NCI-H2081 treated with DMSO at 0.1 percent for 48 hours (cell line): ENCODE measurements at regions not wholly inside any gene's neighbourhood (a gene's known extent, or its start where the extent isn't known, plus 50 kb on each side); places are given as distances from the start of the nearest gene placed in this dataset.
"Not testable (repeated sequence)": the region's sequence is repeated elsewhere in the genome, so short reads cannot be mapped to it uniquely, and the experiment has no call there.

Experiments used
- DNase-seq: peaks from one replicate; lab custom pipeline; 2025; lab: John Stamatoyannopoulos, UW

DNA sequence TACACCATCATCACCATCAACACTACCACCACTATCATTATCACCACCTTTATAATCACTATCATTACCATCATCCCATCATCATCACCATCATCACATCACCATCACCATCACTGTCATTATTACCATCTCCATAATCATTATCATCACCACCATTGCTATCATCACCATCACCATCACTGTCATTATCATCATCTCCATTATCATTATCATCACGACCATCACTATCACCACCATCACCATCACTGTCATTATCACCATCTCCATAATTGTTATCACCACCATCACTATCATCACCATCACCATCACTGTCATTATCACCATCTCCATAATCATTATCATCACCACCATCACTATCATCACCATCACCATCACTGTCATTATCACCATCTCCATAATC, 279.6 kb upstream of the HS6ST1 start:
- not testable (repeated sequence) for DNase-seq

DNA sequence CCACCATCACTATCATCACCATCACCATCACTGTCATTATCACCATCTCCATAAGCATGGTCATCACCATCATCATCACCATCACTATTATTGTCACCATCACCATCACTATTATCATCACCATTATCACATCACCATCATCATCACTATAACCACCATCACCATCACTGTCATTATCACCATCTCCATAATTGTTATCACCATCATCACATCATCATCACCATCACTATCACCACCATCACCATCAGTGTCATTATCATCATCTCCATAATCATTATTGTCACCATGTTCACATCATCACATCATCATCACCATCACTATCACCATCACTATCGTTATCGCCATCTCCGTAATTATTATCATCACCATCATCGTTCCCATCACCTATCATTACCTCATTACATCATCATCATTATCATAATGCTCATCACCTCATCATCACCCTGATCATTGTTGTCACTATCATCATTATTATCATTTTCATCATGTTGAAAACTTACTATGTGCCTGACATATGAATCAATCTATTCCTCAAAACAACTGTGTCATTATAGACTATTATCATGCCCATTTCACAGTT, 280.3 kb upstream of the HS6ST1 start:
- no peak for DNase-seq

DNA sequence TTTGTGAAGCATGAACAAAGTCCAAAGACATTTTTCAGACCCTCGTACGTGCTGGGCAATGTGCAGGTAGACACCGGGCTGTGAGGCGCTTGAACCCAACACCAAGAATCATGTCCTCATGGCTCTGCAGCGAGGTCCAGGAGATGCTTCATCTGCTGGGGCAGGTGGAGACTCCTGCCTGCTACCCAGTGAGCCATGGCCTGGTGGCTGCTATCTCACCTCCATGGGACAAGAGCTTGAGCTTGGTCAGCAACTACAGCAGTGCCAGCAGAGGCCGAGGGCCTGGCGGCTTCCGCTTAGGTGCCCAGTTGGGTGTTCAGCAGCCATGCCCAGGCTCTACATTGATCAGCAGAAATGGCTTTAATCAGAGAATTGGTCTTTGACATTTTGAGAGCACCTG, 281.0 kb upstream of the HS6ST1 start:
- no peak for DNase-seq

DNA sequence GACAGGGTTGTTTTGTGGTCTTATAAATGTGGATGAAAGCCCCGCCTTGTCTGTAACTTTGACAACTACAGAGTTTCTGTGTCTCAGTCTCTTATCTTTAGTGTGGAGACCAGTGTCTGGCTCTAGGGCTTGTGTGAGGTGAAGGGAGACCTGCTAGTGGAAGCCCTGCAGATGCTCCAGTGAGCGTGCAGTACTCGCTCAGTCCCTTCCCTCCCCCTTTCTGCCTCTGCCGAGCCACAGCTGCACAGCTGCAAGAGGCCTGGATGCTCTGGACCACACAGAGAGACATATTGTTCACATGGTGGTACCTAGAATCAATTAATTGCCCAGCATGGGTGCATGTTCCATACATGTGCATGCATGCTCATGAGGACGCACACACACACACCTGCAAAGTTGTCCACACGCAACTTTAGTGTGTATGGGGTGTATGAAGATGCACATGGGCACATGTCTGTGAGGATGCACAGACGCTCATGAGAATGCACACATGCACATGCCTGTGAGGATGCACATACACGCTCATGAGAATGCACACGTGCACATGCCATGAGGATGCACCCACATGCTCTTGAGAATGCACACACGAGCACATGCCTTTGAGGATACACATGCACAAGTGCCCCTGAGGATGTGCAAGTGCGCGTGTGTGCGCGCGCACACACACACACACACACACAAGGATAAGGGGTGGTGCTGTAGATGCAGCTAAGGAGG, 282.1 kb upstream of the HS6ST1 start:
- no peak for DNase-seq

DNA sequence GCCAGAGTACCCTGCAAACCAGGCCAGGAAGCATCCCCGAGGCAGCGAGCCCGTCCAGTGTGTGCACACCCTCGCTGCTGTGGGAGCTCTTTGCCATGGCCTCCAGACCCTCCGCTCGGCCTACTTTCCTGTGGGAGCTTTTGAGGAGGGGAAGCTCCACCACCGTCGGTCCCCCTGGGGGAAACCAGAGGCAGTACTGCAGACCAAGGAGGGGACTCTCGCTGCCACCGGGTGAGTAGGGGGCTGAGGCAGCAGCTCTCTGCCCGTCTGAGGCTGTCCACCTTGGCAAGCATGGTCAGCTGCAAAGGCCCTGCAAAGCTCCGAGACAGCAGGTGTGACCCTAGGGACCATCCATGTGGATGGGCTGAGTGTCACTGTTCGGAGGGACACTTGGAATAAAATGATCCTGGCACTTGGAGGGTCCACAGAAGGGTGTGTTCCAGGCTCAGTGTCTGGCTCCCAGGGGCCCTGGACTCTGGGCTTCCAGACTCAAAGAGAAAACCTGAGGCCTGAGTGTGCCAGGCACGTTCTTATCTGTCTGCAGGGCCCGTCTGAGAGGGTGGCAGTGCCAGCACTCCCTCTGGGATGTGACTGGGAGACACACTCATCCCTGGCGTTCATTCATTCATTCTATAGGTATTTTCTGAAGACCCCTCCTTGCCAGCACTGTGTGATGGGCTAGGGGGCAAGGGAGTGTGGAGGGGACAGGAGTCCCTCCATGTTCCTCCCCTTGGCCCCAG, 282.8 kb upstream of the HS6ST1 start:
- DNase-seq: no peak

DNA sequence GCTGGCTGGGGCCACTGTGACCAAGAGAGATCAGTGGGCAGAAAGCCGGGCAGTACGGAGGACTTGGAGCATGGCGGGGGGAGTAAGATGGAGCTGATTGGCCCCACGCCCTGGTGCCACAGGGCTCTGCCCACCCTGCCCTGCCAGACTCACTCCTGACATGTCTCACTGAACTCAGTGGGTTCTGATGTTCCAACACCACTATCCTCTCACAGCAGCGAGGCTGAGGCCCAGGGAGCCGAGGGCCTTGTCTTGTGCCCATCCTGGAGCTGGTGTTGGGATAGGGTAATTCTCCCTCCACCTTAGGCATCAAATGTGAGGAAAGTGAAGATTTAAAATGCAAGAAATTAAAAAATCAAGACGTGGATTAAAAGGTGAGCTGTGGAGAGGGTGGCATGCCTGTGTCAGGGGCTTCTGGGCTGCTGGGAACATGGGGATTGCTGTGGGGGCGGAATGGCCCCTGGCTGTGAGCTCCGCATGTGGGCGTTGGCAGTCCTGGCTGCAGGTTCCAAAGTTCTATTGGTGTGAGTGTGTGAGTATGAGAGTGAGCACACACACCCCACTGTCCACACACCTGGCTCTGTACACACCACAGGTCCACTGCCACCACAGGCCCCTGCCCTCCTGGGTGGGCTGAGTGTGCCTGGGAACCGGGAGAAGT, 283.5 kb upstream of the HS6ST1 start:
- DNase-seq: no peak

DNA sequence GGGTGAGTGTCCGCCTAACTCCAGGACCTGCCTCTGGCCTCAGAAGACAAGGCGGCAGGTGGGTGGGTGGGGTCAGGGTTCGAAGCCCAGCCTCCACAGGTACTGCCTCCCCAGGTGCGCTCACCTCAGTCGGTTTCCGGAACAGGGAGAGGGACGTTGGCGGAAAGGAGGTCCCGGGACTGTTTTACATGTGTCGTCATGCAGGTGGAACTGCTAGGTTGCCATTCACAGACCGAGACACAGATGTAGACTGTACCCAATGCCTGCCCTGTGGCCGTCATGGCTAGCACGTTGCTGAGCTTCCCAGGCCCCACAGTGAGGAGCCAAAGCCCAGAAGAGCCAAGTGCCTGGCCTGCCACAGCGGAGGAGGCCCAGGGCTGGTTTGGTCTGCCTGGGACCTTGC, 284.0 kb upstream of the HS6ST1 start:
- DNase-seq: no peak

DNA sequence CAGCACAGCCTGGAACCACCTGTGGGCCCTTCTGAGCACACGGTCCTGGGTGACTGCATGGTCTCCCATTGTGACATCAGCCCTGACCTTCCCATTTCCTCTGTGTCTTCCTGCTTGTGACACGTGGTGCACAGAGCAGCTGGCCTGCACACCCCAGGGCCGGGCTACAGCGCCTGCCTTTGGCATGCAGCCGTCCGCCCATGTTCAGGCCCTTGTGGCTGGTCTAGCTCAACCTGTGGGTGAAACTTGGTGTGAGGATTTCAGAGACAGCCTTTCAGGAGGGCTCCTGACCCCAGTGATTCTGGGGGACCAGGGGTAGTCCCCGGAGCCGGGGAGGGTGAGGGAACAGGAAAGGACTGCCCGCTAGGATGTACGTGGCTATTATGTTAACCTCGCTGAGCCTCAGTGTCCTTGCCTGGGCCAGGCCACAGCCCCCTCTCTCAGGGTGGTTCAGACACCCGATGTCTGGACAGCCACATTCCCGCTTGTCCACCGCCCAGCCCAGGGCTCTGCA, 284.8 kb upstream of the HS6ST1 start:
- no peak for DNase-seq

DNA sequence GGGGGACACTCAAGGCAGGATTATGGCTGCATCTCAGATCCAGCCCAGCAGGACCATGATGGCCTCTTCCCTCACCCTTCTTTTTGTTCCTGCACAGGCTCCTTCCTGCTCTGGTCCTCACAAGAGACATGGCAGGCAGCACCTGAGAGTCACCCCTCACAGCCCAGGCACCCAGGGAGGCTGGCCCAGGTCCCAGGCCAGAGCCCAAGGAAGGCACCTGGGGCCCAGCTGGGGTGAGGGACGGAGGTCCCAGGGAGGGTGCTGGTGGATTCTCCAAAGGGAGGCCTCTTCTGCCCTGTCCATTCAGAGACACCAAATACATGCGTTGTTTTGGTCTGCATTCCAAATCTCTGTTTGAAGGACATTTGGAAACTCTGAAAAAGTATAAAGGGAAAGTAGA, 285.4 kb upstream of the HS6ST1 start:
- DNase-seq: no peak

DNA sequence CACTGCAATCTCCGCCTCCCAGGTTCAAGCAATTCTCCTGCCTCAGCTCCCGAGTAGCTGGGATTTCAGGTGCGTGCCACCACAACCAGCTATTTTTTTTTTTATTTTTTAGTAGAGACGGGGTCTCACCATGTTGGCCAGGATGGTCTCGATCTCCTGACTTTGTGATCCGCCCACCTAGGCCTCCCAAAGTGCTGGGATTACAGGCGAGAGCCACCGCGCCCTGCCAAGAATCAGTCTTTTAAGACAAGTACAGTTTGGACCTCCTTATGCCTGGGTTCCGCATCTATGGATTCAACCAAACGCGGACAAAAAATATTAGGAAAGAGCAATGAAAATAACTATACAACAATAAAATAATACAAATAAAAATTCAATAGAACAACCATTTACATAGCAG, 285.9 kb upstream of the HS6ST1 start:
- DNase-seq: not testable (repeated sequence)

DNA sequence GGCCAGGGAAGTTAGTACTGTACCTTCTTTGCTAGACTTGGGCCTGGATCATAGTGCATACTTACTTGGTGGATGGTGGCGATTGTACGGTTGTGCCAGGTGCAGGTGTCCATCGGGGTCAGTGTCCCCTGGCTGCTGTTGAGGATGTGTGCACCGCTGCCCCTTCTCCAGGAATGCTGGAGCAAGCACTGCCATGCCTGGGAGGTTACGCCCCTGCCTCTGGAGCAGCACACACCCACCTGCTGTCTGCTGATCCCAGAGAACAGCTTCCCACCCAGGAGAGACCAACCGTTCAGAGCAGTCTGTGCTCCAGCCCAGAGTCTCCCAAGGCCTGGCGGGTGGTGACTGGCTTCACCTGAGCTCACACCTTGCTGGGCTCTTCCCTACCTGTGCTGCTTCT, 286.8 kb upstream of the HS6ST1 start:
- no peak for DNase-seq

DNA sequence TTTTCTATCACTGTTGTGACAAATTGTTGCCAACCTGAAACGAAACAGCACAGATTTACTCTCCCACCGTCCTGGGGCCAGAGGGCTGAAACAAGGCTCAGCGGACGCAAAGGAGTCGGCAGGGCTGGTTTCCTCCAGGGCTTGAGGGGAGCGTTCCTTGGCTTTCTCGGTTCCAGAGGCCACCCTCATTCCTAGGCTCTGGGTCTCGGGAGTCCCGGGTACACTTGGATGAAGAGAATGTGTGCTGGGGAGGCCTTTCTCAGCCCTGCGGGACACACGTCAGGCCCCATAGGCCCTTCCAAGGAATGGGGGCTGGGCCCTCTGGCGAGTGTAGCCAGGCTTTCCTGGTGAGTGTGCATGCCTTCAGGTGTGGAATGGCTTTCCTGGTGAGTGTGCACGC, 287.3 kb upstream of the HS6ST1 start:
- no peak for DNase-seq

DNA sequence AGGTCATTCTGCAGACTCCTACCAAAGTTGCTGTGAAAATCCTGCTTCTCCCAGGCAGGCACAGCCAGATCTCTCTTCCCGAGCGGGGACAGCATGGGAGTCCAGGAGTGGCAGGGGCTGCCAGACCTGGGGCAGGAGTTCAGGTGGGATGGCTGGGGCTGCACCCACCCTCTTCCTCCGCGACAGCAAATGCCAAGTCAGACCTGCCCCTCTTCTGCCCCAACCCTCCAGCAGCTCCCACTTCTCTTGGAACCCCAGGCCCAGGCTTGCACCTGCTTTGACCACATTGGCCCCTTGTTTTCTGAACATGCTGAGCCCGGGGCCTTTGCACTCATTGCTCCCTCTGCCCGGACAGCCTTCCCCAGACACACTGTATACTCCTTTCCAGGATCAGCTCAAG, 288.2 kb upstream of the HS6ST1 start:
- no peak for DNase-seq

DNA sequence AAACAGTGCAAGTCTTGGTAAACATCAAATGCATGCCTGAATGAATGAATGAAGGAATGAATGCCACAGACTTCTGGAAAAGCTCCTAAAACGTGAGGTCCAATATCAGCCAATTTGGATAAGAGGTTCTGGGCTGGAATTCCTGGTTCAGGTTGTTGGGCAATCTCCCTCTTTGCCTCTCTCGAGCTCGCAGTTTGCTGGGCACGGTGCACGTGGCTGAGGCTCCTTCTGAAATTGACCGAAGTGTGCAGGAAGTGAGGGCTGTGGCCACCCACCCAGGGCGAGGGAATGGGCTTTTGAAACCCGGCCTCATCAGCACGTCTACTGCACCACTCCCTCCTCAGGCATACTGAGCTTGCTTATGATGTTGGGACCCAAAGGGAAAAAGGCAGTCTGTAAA, 288.8 kb upstream of the HS6ST1 start:
- no peak for DNase-seq

DNA sequence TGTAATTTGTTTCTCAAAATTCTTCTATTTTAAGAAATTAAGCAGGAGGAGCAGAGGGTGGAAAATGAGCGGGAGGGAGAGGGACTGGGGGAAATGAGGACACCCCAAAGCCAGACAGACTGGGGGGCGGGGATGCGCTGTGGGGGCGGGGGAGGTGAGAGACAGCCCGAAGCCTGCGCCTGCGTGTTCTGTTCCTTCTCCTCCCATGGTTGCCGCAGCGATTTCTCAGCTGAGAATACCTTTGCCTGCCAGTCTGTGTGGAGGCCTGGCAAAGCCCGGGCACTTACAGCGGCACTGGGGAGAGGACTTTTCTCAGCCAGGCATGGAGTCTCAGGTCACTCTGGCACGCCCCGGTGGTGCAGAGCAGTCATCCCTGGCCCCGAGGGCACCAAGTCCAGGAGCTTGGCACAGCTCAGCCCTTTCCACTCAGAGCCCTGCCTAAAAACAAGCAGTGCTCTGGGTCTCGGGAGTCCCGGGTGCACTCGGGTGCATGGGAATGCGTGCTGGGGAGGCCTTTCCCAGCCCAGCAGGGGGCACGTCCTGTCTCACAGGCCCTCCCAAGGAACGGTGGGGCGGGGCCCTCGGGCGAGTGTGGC, 289.3 kb upstream of the HS6ST1 start:
- DNase-seq: no peak

DNA sequence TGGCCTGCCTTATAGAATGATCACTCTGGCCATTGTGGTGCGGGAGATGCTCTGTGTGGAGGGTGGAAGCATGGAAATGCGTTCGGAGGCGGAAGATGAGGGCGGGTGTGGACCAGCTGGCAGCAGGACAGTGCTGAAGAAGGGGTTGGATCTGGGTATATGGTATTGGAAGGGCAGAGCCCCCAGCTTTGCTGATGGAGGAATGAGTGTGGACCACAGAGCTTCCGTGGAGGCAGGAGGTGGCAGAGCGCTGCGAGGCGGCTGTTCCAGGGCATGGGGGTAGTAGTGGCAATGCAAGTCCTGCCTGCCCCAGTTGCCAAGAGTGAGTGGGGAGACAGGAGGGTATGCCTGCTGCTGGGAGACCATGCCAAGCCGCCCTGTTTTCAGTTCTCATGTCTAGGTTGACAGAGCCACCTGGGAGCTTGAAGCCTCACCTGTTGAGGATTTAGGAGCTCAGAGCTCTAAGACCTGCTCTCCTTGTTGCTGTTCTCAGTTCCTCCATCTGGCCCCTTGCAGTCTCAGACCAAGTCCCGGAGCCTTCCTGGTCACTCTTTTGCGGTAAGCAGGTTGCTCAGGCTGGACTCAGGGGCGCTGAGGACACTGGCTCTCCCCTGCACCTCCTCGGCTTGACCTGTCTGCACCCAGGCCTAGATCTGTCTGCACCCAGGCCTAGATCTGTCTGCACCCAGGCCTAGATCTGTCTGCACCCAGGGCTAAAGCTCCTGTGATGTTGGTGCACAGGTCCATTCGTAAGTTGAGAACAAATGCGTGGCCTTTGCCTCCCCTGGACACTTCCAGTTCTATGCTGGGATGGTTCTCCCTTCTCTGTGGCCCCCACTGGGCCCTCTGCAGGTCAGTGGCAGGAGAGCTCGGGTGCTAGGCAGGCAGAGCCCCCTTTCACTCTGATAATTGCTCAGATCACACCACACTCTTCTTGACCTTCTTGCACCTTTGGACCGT, 290.5 kb upstream of the HS6ST1 start:
- DNase-seq: no peak

DNA sequence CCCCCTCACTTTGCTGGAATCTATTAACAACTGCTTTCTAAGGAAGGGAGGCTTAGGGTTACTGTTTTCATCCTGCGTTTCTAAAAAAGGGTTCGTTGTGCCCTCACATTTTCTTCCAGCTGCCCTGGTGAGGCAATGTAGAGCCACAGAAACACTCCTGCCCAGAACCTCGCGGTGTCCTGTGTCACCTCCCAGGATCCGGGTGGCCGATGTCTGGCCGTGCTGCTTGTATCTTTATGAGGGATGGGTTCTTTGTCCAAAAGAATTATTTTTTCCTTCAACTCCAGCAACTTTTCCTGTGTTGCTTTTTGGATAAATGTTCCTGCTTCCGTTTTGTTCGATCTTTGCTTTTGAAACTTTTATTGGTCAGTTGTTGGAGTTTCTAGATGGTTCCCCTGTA, 291.8 kb upstream of the HS6ST1 start:
- DNase-seq: no peak

DNA sequence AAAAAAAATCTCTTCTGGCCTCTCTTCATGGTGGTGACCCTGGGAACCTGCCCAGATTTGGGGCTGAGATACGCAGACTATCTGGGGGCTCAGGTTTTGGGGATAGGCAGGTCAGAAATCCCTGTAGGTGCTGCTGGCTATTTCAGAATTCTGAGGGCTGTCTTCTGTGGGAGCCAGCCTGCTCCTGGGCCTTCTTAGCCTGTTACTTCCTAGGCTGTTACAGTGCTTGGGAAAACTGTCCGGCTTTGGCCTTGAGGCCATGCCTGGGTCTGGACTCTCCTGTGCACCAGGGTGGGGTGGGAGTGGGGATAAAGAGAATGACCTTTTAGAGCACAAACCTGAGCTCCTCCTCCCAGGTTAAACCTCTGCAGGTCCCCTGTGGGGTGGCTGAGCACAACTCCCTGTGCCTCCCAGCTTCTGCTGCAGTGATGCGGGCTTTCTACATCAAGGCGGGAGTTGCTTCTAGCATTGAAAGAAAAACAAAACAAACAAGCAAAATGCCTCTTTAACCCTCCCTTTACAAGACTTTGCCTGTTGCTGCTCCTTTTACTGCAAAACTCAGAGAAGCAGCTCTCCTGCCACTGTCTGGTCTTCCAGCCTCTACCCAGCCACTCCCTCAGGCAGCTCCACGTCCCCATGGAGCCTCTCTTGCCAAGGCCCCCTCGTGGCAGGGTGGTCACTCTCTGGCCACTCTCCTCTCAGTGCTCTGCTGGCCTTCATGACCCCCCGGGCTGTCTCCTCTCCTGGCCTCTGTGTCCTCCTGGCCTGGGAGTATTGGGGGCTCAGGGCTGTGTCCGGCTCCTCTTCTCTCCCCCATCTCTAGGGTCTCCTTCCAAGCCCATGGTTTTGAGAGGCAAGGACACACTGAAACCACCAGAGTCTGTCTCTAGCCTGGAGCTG, 293.0 kb upstream of the HS6ST1 start:
- DNase-seq: no peak

DNA sequence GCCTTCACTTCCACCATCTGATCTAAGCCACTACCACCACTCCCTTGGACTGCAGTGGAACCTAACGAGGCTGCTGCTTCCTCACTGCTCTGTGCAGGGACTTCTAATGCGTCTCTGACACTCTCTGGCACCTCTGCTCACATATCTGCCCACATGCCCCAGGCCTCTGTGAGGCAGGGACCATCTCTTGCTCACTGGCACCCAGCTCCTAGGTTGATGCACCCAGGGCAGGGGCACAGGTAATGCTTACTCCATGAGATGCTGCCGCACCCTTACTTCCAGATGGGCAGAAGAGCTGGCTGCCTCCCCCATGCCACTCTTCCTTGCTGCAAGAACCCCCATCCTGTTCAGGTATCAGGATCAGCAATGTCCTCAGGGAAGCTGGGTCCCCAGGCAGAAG, 294.0 kb upstream of the HS6ST1 start:
- no peak for DNase-seq

DNA sequence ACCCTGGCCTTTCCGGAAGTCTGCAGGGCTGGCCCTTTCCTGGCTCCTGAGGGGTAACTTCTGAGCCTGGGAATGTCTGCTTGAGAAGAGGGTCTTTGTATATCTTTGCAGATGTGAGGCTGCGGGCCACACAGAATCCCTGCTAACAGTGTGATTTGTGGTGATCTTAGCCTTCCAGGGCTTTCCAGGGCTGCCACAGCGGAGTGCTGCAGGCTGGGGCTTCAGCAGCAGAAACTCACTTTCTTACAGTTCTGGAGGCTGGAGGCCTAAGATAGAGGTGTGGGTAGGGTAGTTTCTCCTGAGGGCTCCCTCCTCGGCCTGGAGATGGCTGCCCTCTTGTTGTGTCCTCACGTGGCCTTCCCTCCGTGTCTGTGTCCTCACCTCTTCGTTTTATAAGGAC, 294.7 kb upstream of the HS6ST1 start:
- no peak for DNase-seq
